ENCODE measurements at regions not wholly inside any gene's neighbourhood (a gene's known extent, or its start where the extent isn't known, plus 50 kb on each side); places are given as distances from the start of the nearest gene placed in this dataset.

DNA sequence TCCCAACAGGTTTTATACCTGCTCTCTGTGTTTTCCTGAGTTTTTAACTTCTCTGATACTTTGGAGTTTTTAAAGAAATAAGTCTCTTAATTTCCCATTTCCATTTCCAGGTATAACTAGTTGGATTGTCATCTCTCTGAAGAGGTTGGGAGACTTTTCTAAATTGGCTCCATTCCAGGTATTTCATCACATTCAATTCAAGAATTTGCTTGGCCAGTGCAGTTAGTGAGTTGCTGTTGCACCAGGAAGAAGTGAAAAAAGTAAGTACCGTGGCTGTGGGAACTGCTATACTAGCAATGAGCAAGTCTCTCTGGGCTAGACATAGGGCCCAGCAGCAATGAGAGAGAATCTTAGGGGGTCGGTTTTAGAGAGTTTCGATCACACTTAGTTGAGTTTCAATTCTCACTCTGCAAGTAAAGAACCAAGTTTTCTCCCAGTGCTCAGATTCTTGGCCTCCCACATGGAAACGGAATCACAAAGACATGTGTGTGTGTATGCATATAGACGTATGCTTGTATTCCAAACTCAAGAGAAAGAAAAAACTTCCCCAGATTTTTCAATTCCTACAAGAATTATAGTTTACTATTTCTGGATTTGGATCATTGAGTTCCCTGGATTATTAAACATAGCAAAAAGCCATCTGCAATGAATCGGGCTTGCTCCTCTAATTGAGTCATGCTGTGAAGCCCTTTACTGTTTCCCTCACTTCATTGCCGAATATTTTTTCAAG, 894.4 kb downstream of the BCL11A start:
- Histone ChIP-seq H3K36me3 (ENCODE audit: control insufficient read depth, insufficient read depth, low read length) (no peaks in the 10 kb centered on the region), H3K4me3 (ENCODE audit: low read depth, low read length) (no peak overlapping the region), H3K27me3 (ENCODE audit: control insufficient read depth, insufficient read depth, low read length) (no peaks in the 10 kb centered on the region)
- TF ChIP-seq CTCF (IDR thresholded peaks at IDR 0.05; ENCODE audit: insufficient read depth, low read length, poor library complexity, severe bottlenecking), result no peak
- DNase-seq (ENCODE audit: low read depth), result no peak

GRCh38 chr2:59655809-59656208, 897.6 kb downstream of the BCL11A start:
- Histone ChIP-seq H3K4me3 (ENCODE audit: low read depth, low read length) (no peak overlapping the region), H3K27me3 (ENCODE audit: control insufficient read depth, insufficient read depth, low read length) (no peaks in the 10 kb centered on the region), H3K36me3 (ENCODE audit: control insufficient read depth, insufficient read depth, low read length) (no peaks in the 10 kb centered on the region)
- DNase-seq (ENCODE audit: low read depth), result no peak
- no peak for TF ChIP-seq CTCF (IDR thresholded peaks at IDR 0.05; ENCODE audit: insufficient read depth, low read length, poor library complexity, severe bottlenecking)

DNA sequence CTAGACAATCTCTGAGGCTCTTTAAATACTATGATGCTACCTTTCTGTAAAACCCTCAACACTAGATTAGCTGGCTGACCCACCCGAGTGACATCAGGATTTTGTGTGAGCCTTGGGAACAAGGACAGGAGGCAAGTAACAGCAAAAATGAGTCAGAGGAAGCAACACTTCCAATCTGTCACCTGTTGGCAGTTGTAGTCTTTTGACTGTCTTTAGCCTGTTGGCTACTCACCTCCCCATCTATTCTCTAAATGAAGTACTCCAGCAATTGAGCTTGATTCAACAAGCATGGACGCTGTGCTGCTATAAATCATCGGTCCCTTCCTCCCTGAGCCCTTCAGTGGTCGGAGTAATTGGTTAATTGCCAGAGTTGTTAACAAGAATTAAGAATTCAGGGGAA, 898.7 kb downstream of the BCL11A start:
- H3K36me3 ChIP-seq (ENCODE audit: control insufficient read depth, insufficient read depth, low read length), result no peaks in the 10 kb centered on the region
- H3K27me3 ChIP-seq (ENCODE audit: control insufficient read depth, insufficient read depth, low read length), result no peaks in the 10 kb centered on the region
- TF ChIP-seq CTCF (IDR thresholded peaks at IDR 0.05; ENCODE audit: insufficient read depth, low read length, poor library complexity, severe bottlenecking), result no peak
- DNase-seq (ENCODE audit: low read depth), result no peak
- H3K4me3 ChIP-seq (ENCODE audit: low read depth, low read length), result no peak overlapping the region

DNA sequence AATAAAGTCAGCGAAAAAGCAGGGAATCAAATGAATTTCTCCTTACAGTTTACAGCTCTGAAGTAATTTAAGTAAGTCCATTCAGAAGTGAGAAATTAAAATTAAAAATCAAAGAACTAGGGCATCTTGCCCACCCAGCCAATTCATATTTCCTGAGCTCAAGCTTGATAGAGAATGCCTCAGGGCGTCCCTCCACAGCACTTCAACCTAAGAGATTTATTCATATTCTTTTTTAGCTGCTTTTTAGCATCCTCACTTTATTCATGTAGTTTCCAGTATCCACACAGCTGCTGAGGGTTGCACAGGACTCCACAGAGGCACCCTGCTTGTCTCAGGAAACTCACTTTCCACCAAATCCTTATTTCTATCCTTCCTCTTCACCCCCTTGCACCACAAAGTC, 900.3 kb downstream of the BCL11A start:
- TF ChIP-seq CTCF (IDR thresholded peaks at IDR 0.05; ENCODE audit: insufficient read depth, low read length, poor library complexity, severe bottlenecking), result no peak

DNA sequence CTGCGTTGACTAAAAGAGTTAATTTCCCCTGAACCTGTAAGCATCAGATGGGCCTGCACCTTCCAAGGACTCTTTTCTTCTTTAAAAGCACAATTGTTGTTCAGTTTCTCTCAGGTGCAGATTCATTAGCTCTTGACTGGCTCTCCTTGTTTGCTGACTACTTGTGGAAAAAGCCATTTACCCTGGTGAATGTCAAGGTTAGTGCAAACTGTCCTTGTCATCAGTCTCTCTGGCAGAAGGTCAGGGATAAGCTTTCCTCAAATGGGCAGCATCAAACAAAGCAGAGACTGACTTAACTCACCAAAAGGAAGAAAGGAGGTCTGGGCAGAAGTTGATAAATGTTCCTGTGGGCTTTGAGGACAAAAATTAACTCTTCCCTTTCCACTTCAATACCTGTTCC, 922.7 kb downstream of the BCL11A start:
- no peaks in the 10 kb centered on the region for H3K36me3 ChIP-seq (ENCODE audit: control insufficient read depth, insufficient read depth, low read length)
- no peak for TF ChIP-seq CTCF (IDR thresholded peaks at IDR 0.05; ENCODE audit: insufficient read depth, low read length, poor library complexity, severe bottlenecking)
- no peak for DNase-seq (ENCODE audit: low read depth)
- no peak overlapping the region for H3K4me3 ChIP-seq (ENCODE audit: low read depth, low read length)
- no peaks in the 10 kb centered on the region for H3K27me3 ChIP-seq (ENCODE audit: control insufficient read depth, insufficient read depth, low read length)

More for the DNA sequence above, 900.3 kb downstream of the BCL11A start:
- no peaks in the 10 kb centered on the region for H3K27me3 ChIP-seq (ENCODE audit: control insufficient read depth, insufficient read depth, low read length)
- DNase-seq (ENCODE audit: low read depth), result no peak
- H3K36me3 ChIP-seq (ENCODE audit: control insufficient read depth, insufficient read depth, low read length), result no peaks in the 10 kb centered on the region
- H3K4me3 ChIP-seq (ENCODE audit: low read depth, low read length), result no peak overlapping the region

GRCh38 chr2:59627599-59627998, 925.9 kb downstream of the BCL11A start:
- no peaks in the 10 kb centered on the region for H3K36me3 ChIP-seq (ENCODE audit: control insufficient read depth, insufficient read depth, low read length)
- H3K4me3 ChIP-seq (ENCODE audit: low read depth, low read length), result no peak overlapping the region
- no peaks in the 10 kb centered on the region for H3K27me3 ChIP-seq (ENCODE audit: control insufficient read depth, insufficient read depth, low read length)
- no peak for DNase-seq (ENCODE audit: low read depth)
- no peak for TF ChIP-seq CTCF (IDR thresholded peaks at IDR 0.05; ENCODE audit: insufficient read depth, low read length, poor library complexity, severe bottlenecking)

Data from kidney epithelial cell (primary cell).